ENCODE measurements at regions not wholly inside any gene's neighbourhood (a gene's known extent, or its start where the extent isn't known, plus 50 kb on each side); places are given as distances from the start of the nearest gene placed in this dataset.

GRCh38 chr5:167096816-167097215 lies 1194.6 kb upstream of the WWC1 start:
- Histone ChIP-seq H3K9me3 (replicated peaks in 1 of 2; ENCODE audit: control insufficient read depth in 1 of 2, insufficient read depth in 1 of 2, low read length in 2 of 2) (peaks cover 0 to 13% of the 10 kb centered on the region in 2 donors), H3K9ac (ENCODE audit: insufficient read depth, low read length, poor library complexity, severe bottlenecking) (no peak overlapping the region), H3K27ac (ENCODE audit: low read depth in 1 of 2, low read length in 2 of 2) (no peak overlapping the region), H3K79me2 (ENCODE audit: insufficient read depth, low read length) (no peaks in the 10 kb centered on the region), H3K4me2 (replicated peaks; ENCODE audit: extremely low read depth, low read length, poor library complexity, severe bottlenecking) (no peak overlapping the region), H3K27me3 (ENCODE audit: control insufficient read depth in 2 of 2, insufficient read depth in 2 of 2, low read length in 2 of 2) (no peaks in the 10 kb centered on the region), H3K4me1 (ENCODE audit: control insufficient read depth in 1 of 2, insufficient read depth in 2 of 2, low read length in 2 of 2) (no peaks in the 10 kb centered on the region), H3K4me3 (replicated peaks in 1 of 3; ENCODE audit: low read depth in 2 of 3, low read length in 3 of 3) (no peak overlapping the region), H3K36me3 (replicated peaks in 1 of 2; ENCODE audit: control insufficient read depth in 1 of 2, insufficient read depth in 2 of 2, low read length in 2 of 2) (no peaks in the 10 kb centered on the region), H4K20me1 (ENCODE audit: insufficient read depth, low read length) (no peaks in the 10 kb centered on the region), H2AFZ (ENCODE audit: insufficient read depth, low read depth, low read length, poor library complexity, severe bottlenecking) (no peak overlapping the region)
- H3K4me1 Mint-ChIP-seq = no peaks in the 10 kb centered on the region
- WGBS (ENCODE audit: insufficient coverage) = 90% methylated on average over 2 of the region's 12 CpGs
- H3K36me3 Mint-ChIP-seq = no peaks in the 10 kb centered on the region
- H3K9me3 Mint-ChIP-seq = peaks cover 0 to 8% (median 3%) of the 10 kb centered on the region in 7 donors
- no peak overlapping the region for H3K4me3 Mint-ChIP-seq
- H3K27ac Mint-ChIP-seq = no peak overlapping the region
- no peak for TF ChIP-seq CTCF (IDR thresholded peaks at IDR 0.05)
- intact Hi-C loops (cut with micrococcal nuclease) = no loop called here
- no peak for DNase-seq
- peaks cover 0 to 2% (median 0%) of the 10 kb centered on the region in 3 donors for H3K27me3 Mint-ChIP-seq (ENCODE audit: low read depth in 3 of 3)

GRCh38 chr5:167104351-167104750 lies 1187.1 kb upstream of the WWC1 start:
- Histone ChIP-seq H2AFZ (ENCODE audit: insufficient read depth, low read depth, low read length, poor library complexity, severe bottlenecking) (no peak overlapping the region), H3K27ac (ENCODE audit: low read depth in 1 of 2, low read length in 2 of 2) (no peak overlapping the region), H3K4me1 (ENCODE audit: control insufficient read depth in 1 of 2, insufficient read depth in 2 of 2, low read length in 2 of 2) (no peaks in the 10 kb centered on the region), H3K4me3 (replicated peaks in 1 of 3; ENCODE audit: low read depth in 2 of 3, low read length in 3 of 3) (no peak overlapping the region), H3K27me3 (ENCODE audit: control insufficient read depth in 2 of 2, insufficient read depth in 2 of 2, low read length in 2 of 2) (no peaks in the 10 kb centered on the region), H3K9ac (ENCODE audit: insufficient read depth, low read length, poor library complexity, severe bottlenecking) (no peak overlapping the region), H4K20me1 (ENCODE audit: insufficient read depth, low read length) (no peaks in the 10 kb centered on the region), H3K36me3 (replicated peaks in 1 of 2; ENCODE audit: control insufficient read depth in 1 of 2, insufficient read depth in 2 of 2, low read length in 2 of 2) (no peaks in the 10 kb centered on the region), H3K79me2 (ENCODE audit: insufficient read depth, low read length) (no peaks in the 10 kb centered on the region), H3K4me2 (replicated peaks; ENCODE audit: extremely low read depth, low read length, poor library complexity, severe bottlenecking) (no peak overlapping the region), H3K9me3 (replicated peaks in 1 of 2; ENCODE audit: control insufficient read depth in 1 of 2, insufficient read depth in 1 of 2, low read length in 2 of 2) (peaks cover 0 to 11% of the 10 kb centered on the region in 2 donors)
- 100% methylated on average over 2 of the region's 4 CpGs for WGBS (ENCODE audit: insufficient coverage)
- Mint-ChIP-seq H3K4me3 (no peak overlapping the region), H3K27ac (no peak overlapping the region), H3K27me3 (ENCODE audit: low read depth in 3 of 3) (peaks cover 0 to 2% (median 0%) of the 10 kb centered on the region in 3 donors), H3K36me3 (no peaks in the 10 kb centered on the region), H3K9me3 (peaks cover 0 to 12% (median 6%) of the 10 kb centered on the region in 7 donors), H3K4me1 (no peaks in the 10 kb centered on the region)
- DNase-seq = no peak
- TF ChIP-seq CTCF (IDR thresholded peaks at IDR 0.05) = no peak
- intact Hi-C loops (cut with micrococcal nuclease) = no loop called here

Measured in CD14-positive monocyte (primary cell).